ENCODE measurements at regions not wholly inside any gene's neighbourhood (a gene's known extent, or its start where the extent isn't known, plus 50 kb on each side); places are given as distances from the start of the nearest gene placed in this dataset.

DNA sequence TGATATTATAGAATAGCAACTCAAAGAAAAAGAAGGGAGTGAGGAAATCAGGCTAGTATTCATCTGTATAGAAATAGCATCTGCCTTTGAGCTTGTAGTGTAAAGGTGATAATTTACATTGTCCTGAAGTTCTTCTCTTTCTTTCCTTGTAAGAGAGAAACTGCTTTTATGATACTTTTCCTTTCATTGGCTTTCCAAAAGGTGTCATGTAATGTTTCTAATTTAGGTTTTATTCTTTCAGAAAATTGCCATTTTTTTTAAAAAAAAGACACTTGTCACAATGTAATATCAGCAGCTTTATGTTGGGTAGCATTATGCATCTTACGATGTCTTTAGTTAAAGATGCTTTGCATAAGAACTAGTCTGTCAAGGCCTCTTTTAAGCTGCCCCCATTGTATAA lies 1153.8 kb upstream of the PCDH7 start:
- no peaks in the 10 kb centered on the region for H3K4me1 ChIP-seq (ENCODE audit: control insufficient read depth in 2 of 2, insufficient read depth in 1 of 2, low read depth in 1 of 2, low read length in 2 of 2)

DNA sequence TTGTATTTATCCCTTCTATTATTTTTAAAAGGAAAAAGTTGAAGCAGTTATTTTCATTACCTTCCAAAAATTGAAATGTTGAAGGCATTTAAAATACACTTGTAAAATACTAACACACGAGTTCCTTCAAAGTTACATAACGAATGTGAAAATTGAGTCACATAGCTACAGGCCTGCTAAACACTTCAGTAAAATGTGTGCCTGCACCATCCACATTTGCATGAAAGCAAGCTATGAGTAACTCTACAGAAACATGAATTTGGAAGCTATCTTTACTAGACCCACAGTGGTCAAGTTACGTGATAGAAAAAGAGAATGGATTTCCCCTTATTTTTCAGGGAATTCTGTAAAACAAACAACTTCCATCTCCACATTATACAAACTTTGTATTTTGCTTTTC lies 1148.8 kb upstream of the PCDH7 start:
- no peak overlapping the region for H3K4me3 ChIP-seq (ENCODE audit: low read length in 2 of 2)
- H3K27ac ChIP-seq (replicated peaks; ENCODE audit: low read length): no peak overlapping the region
- no peak overlapping the region for H3K23ac ChIP-seq (ENCODE audit: low read depth, low read length, poor library complexity)
- H3K14ac ChIP-seq (ENCODE audit: low read length): no peak overlapping the region
- H4K8ac ChIP-seq (ENCODE audit: low read depth, low read length): no peak overlapping the region
- no peaks in the 10 kb centered on the region for H3K27me3 ChIP-seq (ENCODE audit: control insufficient read depth in 3 of 3, insufficient read depth in 3 of 3, low read depth in 1 of 3, low read length in 3 of 3)
- H3K9me3 ChIP-seq (replicated peaks in 1 of 2; ENCODE audit: control insufficient read depth in 2 of 2, insufficient read depth in 1 of 2, low read depth in 1 of 2, low read length in 2 of 2): no peaks in the 10 kb centered on the region
- no peak overlapping the region for H2AFZ ChIP-seq (ENCODE audit: low read length)
- no peak overlapping the region for H3K4ac ChIP-seq (ENCODE audit: low read length)
- no peaks in the 10 kb centered on the region for H3K36me3 ChIP-seq (replicated peaks in 1 of 2; ENCODE audit: control insufficient read depth in 2 of 2, insufficient read depth in 2 of 2, low read length in 2 of 2)
- no peaks in the 10 kb centered on the region for H3K79me1 ChIP-seq (ENCODE audit: low read depth, low read length)
- no peaks in the 10 kb centered on the region for H3K4me1 ChIP-seq (ENCODE audit: control insufficient read depth in 2 of 2, insufficient read depth in 1 of 2, low read depth in 1 of 2, low read length in 2 of 2)
- no peak overlapping the region for H4K91ac ChIP-seq (ENCODE audit: low read depth, low read length, poor library complexity)
- no peak overlapping the region for H2BK12ac ChIP-seq (ENCODE audit: low read length)
- H2AK5ac ChIP-seq (ENCODE audit: low read depth, low read length): no peak overlapping the region
- H2BK15ac ChIP-seq (ENCODE audit: low read length): no peak overlapping the region
- no CpG with 5 or more reads among the region's 3 CpGs for WGBS, 2 donors (ENCODE audit: extremely low coverage in 2 of 2, insufficient read length in 2 of 2, insufficient replicate concordance in 1 of 2)
- H2BK120ac ChIP-seq (ENCODE audit: low read depth, low read length): no peak overlapping the region
- DNase-seq (ENCODE audit: low spot score): no peak
- no peak overlapping the region for H3K18ac ChIP-seq (ENCODE audit: low read length)
- H2BK5ac ChIP-seq (ENCODE audit: low read length): no peak overlapping the region
- no peak overlapping the region for H3K9ac ChIP-seq (ENCODE audit: low read depth, low read length, poor library complexity)
- H3K4me2 ChIP-seq (ENCODE audit: insufficient read depth, low read length, poor library complexity, severe bottlenecking): no peak overlapping the region

More for the DNA sequence above, 1153.8 kb upstream of the PCDH7 start:
- H3K18ac ChIP-seq (ENCODE audit: low read length): no peak overlapping the region
- H4K91ac ChIP-seq (ENCODE audit: low read depth, low read length, poor library complexity): no peak overlapping the region
- H3K23ac ChIP-seq (ENCODE audit: low read depth, low read length, poor library complexity): no peak overlapping the region
- no peak overlapping the region for H2BK15ac ChIP-seq (ENCODE audit: low read length)
- H3K27me3 ChIP-seq (ENCODE audit: control insufficient read depth in 3 of 3, insufficient read depth in 3 of 3, low read depth in 1 of 3, low read length in 3 of 3): no peaks in the 10 kb centered on the region
- H2BK12ac ChIP-seq (ENCODE audit: low read length): no peak overlapping the region
- H3K79me1 ChIP-seq (ENCODE audit: low read depth, low read length): no peaks in the 10 kb centered on the region
- no peak overlapping the region for H2AK5ac ChIP-seq (ENCODE audit: low read depth, low read length)
- H2BK120ac ChIP-seq (ENCODE audit: low read depth, low read length): no peak overlapping the region
- H3K14ac ChIP-seq (ENCODE audit: low read length): no peak overlapping the region
- no peak overlapping the region for H3K27ac ChIP-seq (replicated peaks; ENCODE audit: low read length)
- H2BK5ac ChIP-seq (ENCODE audit: low read length): no peak overlapping the region
- H3K4me2 ChIP-seq (ENCODE audit: insufficient read depth, low read length, poor library complexity, severe bottlenecking): no peak overlapping the region
- H4K8ac ChIP-seq (ENCODE audit: low read depth, low read length): no peak overlapping the region
- H3K4ac ChIP-seq (ENCODE audit: low read length): no peak overlapping the region
- H3K4me3 ChIP-seq (ENCODE audit: low read length in 2 of 2): no peak overlapping the region
- no peak overlapping the region for H2AFZ ChIP-seq (ENCODE audit: low read length)
- no peak for DNase-seq (ENCODE audit: low spot score)
- no peak overlapping the region for H3K9ac ChIP-seq (ENCODE audit: low read depth, low read length, poor library complexity)
- H3K9me3 ChIP-seq (replicated peaks in 1 of 2; ENCODE audit: control insufficient read depth in 2 of 2, insufficient read depth in 1 of 2, low read depth in 1 of 2, low read length in 2 of 2): no peaks in the 10 kb centered on the region
- WGBS, 2 donors (ENCODE audit: extremely low coverage in 2 of 2, insufficient read length in 2 of 2, insufficient replicate concordance in 1 of 2): no CpG with 5 or more reads among the region's 1 CpG
- no peaks in the 10 kb centered on the region for H3K36me3 ChIP-seq (replicated peaks in 1 of 2; ENCODE audit: control insufficient read depth in 2 of 2, insufficient read depth in 2 of 2, low read length in 2 of 2)

DNA sequence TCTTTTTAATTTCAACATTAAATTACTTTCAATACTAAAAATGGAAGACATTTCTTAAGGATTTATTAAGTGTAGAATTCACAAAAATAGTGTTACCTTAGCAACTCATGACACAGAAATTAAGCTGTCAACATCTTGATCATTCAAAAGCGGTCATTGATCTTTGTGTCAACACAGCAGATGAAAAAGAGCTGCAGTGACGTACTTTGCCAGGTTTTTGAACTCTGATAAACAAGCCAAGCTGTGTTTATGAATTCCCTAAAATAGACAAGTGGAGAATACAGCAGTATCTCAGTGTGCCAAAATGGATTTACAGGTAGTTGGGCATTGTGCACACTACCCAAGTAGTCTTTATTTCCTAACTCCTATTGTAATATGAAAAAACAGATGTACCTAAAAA lies 1141.8 kb upstream of the PCDH7 start:
- DNase-seq (ENCODE audit: low spot score): no peak
- Histone ChIP-seq H4K91ac (ENCODE audit: low read depth, low read length, poor library complexity) (no peak overlapping the region), H3K9ac (ENCODE audit: low read depth, low read length, poor library complexity) (no peak overlapping the region), H2AK5ac (ENCODE audit: low read depth, low read length) (no peak overlapping the region), H2BK12ac (ENCODE audit: low read length) (no peak overlapping the region), H3K27me3 (ENCODE audit: control insufficient read depth in 3 of 3, insufficient read depth in 3 of 3, low read depth in 1 of 3, low read length in 3 of 3) (no peaks in the 10 kb centered on the region), H3K18ac (ENCODE audit: low read length) (no peak overlapping the region), H2BK5ac (ENCODE audit: low read length) (no peak overlapping the region), H3K23ac (ENCODE audit: low read depth, low read length, poor library complexity) (no peak overlapping the region), H3K4me1 (ENCODE audit: control insufficient read depth in 2 of 2, insufficient read depth in 1 of 2, low read depth in 1 of 2, low read length in 2 of 2) (no peaks in the 10 kb centered on the region), H3K9me3 (replicated peaks in 1 of 2; ENCODE audit: control insufficient read depth in 2 of 2, insufficient read depth in 1 of 2, low read depth in 1 of 2, low read length in 2 of 2) (no peaks in the 10 kb centered on the region), H4K8ac (ENCODE audit: low read depth, low read length) (no peak overlapping the region), H3K4me3 (ENCODE audit: low read length in 2 of 2) (no peak overlapping the region), H2BK120ac (ENCODE audit: low read depth, low read length) (no peak overlapping the region), H3K79me1 (ENCODE audit: low read depth, low read length) (no peaks in the 10 kb centered on the region), H2AFZ (ENCODE audit: low read length) (no peak overlapping the region), H3K36me3 (replicated peaks in 1 of 2; ENCODE audit: control insufficient read depth in 2 of 2, insufficient read depth in 2 of 2, low read length in 2 of 2) (no peaks in the 10 kb centered on the region), H3K4ac (ENCODE audit: low read length) (no peak overlapping the region), H3K4me2 (ENCODE audit: insufficient read depth, low read length, poor library complexity, severe bottlenecking) (no peak overlapping the region), H3K27ac (replicated peaks; ENCODE audit: low read length) (no peak overlapping the region), H3K14ac (ENCODE audit: low read length) (no peak overlapping the region), H2BK15ac (ENCODE audit: low read length) (no peak overlapping the region)
- no CpG with 5 or more reads among the region's 2 CpGs for WGBS, 2 donors (ENCODE audit: extremely low coverage in 2 of 2, insufficient read length in 2 of 2, insufficient replicate concordance in 1 of 2)

DNA sequence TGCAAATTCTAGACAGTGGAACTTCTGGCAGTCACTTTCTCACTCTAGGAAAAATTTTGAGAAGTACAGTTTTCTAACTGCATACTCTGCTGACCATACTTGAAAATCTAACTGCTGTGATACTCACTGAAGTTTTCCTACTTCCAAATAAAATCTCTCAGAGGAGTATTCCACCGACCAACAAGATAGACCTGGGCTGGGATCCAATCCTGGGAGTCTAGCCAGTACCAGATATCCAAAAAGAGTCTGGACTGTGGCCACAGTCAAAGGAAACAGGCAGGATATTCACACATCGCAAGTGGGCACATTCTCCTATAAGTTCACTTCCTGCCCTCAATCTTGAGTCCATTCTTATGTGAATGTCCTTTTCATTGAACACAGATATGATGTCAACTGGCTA lies 1138.7 kb upstream of the PCDH7 start:
- Histone ChIP-seq H3K9me3 (replicated peaks in 1 of 2; ENCODE audit: control insufficient read depth in 2 of 2, insufficient read depth in 1 of 2, low read depth in 1 of 2, low read length in 2 of 2) (no peaks in the 10 kb centered on the region), H2BK5ac (ENCODE audit: low read length) (no peak overlapping the region), H3K9ac (ENCODE audit: low read depth, low read length, poor library complexity) (no peak overlapping the region), H3K4me3 (ENCODE audit: low read length in 2 of 2) (no peak overlapping the region), H2AFZ (ENCODE audit: low read length) (peak overlapping the region; percentile 59), H3K14ac (ENCODE audit: low read length) (no peak overlapping the region), H3K4me1 (ENCODE audit: control insufficient read depth in 2 of 2, insufficient read depth in 1 of 2, low read depth in 1 of 2, low read length in 2 of 2) (no peaks in the 10 kb centered on the region), H3K27me3 (ENCODE audit: control insufficient read depth in 3 of 3, insufficient read depth in 3 of 3, low read depth in 1 of 3, low read length in 3 of 3) (no peaks in the 10 kb centered on the region), H3K27ac (replicated peaks; ENCODE audit: low read length) (no peak overlapping the region), H4K8ac (ENCODE audit: low read depth, low read length) (no peak overlapping the region), H3K18ac (ENCODE audit: low read length) (no peak overlapping the region), H2BK15ac (ENCODE audit: low read length) (no peak overlapping the region), H3K4ac (ENCODE audit: low read length) (no peak overlapping the region), H2BK120ac (ENCODE audit: low read depth, low read length) (no peak overlapping the region), H3K4me2 (ENCODE audit: insufficient read depth, low read length, poor library complexity, severe bottlenecking) (no peak overlapping the region), H3K23ac (ENCODE audit: low read depth, low read length, poor library complexity) (no peak overlapping the region), H4K91ac (ENCODE audit: low read depth, low read length, poor library complexity) (no peak overlapping the region), H3K79me1 (ENCODE audit: low read depth, low read length) (no peaks in the 10 kb centered on the region), H2BK12ac (ENCODE audit: low read length) (no peak overlapping the region), H3K36me3 (replicated peaks in 1 of 2; ENCODE audit: control insufficient read depth in 2 of 2, insufficient read depth in 2 of 2, low read length in 2 of 2) (no peaks in the 10 kb centered on the region), H2AK5ac (ENCODE audit: low read depth, low read length) (no peak overlapping the region)
- DNase-seq (ENCODE audit: low spot score): no peak
- no CpG with 5 or more reads among the region's 2 CpGs for whole genome bisulfite sequencing, 2 donors (ENCODE audit: extremely low coverage in 2 of 2, insufficient read length in 2 of 2, insufficient replicate concordance in 1 of 2)
